ENCODE measurements at regions not wholly inside any gene's neighbourhood (a gene's known extent, or its start where the extent isn't known, plus 50 kb on each side); places are given as distances from the start of the nearest gene placed in this dataset.
A peak's percentile ranks its signal among the peaks of the same experiment; 100 is the strongest.

DNA sequence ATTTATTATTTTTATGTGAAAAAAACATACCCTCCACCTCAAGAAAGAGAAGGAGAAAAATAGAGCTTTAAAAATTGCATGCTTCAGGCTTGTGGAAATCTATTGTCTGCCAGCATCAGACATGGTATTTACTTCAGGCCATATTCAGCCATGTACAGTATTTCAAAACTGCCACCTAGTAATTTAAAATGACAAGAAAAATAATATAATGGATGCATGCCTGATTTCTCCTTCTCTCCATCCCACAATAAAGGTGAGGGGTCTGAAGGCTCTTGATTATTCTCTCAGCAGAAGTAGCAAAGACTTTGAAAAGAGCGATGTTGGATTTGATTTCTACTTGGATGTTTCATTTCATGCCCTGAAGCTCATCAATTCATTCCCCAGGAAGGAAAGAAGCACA, 250.7 kb downstream of the TBC1D4 start:
- no peaks in the 10 kb centered on the region for H3K36me3 ChIP-seq (ENCODE audit: control insufficient read depth in 2 of 2, insufficient read depth in 2 of 2, low read length in 2 of 2)
- no peak overlapping the region for H3K9ac ChIP-seq (ENCODE audit: low read depth in 1 of 2, low read length in 2 of 2)
- no peaks in the 10 kb centered on the region for H3K4me1 ChIP-seq (ENCODE audit: control insufficient read depth in 2 of 2, insufficient read depth in 2 of 2, low read length in 2 of 2)
- no peak overlapping the region for H3K27ac ChIP-seq (ENCODE audit: low read depth in 2 of 2, low read length in 2 of 2)
- no peaks in the 10 kb centered on the region for H3K27me3 ChIP-seq (ENCODE audit: control insufficient read depth in 2 of 2, insufficient read depth in 2 of 2, low read length in 2 of 2)
- H3K9me3 ChIP-seq (ENCODE audit: control insufficient read depth in 2 of 2, low read length in 2 of 2) = no peaks in the 10 kb centered on the region
- H3K4me3 ChIP-seq (ENCODE audit: low read length in 2 of 2) = no peak overlapping the region

- no peak overlapping the region for H3K27ac ChIP-seq (ENCODE audit: low read depth in 2 of 2, low read length in 2 of 2)
These were observed 255.1 kb downstream of the TBC1D4 start for GRCh38 chr13:75226733-75227435.

GRCh38 chr13:75226092-75226491, 255.9 kb downstream of the TBC1D4 start:
- no peak overlapping the region for H3K4me3 ChIP-seq (ENCODE audit: low read length in 2 of 2)
- no peaks in the 10 kb centered on the region for H3K9me3 ChIP-seq (ENCODE audit: control insufficient read depth in 2 of 2, low read length in 2 of 2)
- no peak overlapping the region for H3K27ac ChIP-seq (ENCODE audit: low read depth in 2 of 2, low read length in 2 of 2)
- no peaks in the 10 kb centered on the region for H3K4me1 ChIP-seq (ENCODE audit: control insufficient read depth in 2 of 2, insufficient read depth in 2 of 2, low read length in 2 of 2)
- no peak overlapping the region for H3K9ac ChIP-seq (ENCODE audit: low read depth in 1 of 2, low read length in 2 of 2)
- no peaks in the 10 kb centered on the region for H3K36me3 ChIP-seq (ENCODE audit: control insufficient read depth in 2 of 2, insufficient read depth in 2 of 2, low read length in 2 of 2)
- no peaks in the 10 kb centered on the region for H3K27me3 ChIP-seq (ENCODE audit: control insufficient read depth in 2 of 2, insufficient read depth in 2 of 2, low read length in 2 of 2)

More at GRCh38 chr13:75226733-75227435, 255.1 kb downstream of the TBC1D4 start:
- Histone ChIP-seq H3K36me3 (ENCODE audit: control insufficient read depth in 2 of 2, insufficient read depth in 2 of 2, low read length in 2 of 2) (no peaks in the 10 kb centered on the region), H3K27me3 (ENCODE audit: control insufficient read depth in 2 of 2, insufficient read depth in 2 of 2, low read length in 2 of 2) (no peaks in the 10 kb centered on the region), H3K4me1 (ENCODE audit: control insufficient read depth in 2 of 2, insufficient read depth in 2 of 2, low read length in 2 of 2) (no peaks in the 10 kb centered on the region), H3K9ac (ENCODE audit: low read depth in 1 of 2, low read length in 2 of 2) (no peak overlapping the region), H3K4me3 (ENCODE audit: low read length in 2 of 2) (no peak overlapping the region), H3K9me3 (ENCODE audit: control insufficient read depth in 2 of 2, low read length in 2 of 2) (no peaks in the 10 kb centered on the region)

GRCh38 chr13:75225288-75226032, 256.5 kb downstream of the TBC1D4 start:
- H3K27me3 ChIP-seq (ENCODE audit: control insufficient read depth in 2 of 2, insufficient read depth in 2 of 2, low read length in 2 of 2) = no peaks in the 10 kb centered on the region
- H3K9ac ChIP-seq (ENCODE audit: low read depth in 1 of 2, low read length in 2 of 2) = no peak overlapping the region
- no peak overlapping the region for H3K27ac ChIP-seq (ENCODE audit: low read depth in 2 of 2, low read length in 2 of 2)
- H3K4me3 ChIP-seq (ENCODE audit: low read length in 2 of 2) = no peak overlapping the region
- H3K9me3 ChIP-seq (ENCODE audit: control insufficient read depth in 2 of 2, low read length in 2 of 2) = no peaks in the 10 kb centered on the region
- H3K4me1 ChIP-seq (ENCODE audit: control insufficient read depth in 2 of 2, insufficient read depth in 2 of 2, low read length in 2 of 2) = no peaks in the 10 kb centered on the region
- H3K36me3 ChIP-seq (ENCODE audit: control insufficient read depth in 2 of 2, insufficient read depth in 2 of 2, low read length in 2 of 2) = no peaks in the 10 kb centered on the region

- no peak overlapping the region for H3K27ac ChIP-seq (ENCODE audit: low read depth in 2 of 2, low read length in 2 of 2)
- H3K36me3 ChIP-seq (ENCODE audit: control insufficient read depth in 2 of 2, insufficient read depth in 2 of 2, low read length in 2 of 2) = no peaks in the 10 kb centered on the region
- H3K9me3 ChIP-seq (ENCODE audit: control insufficient read depth in 2 of 2, low read length in 2 of 2) = no peaks in the 10 kb centered on the region
- H3K4me1 ChIP-seq (ENCODE audit: control insufficient read depth in 2 of 2, insufficient read depth in 2 of 2, low read length in 2 of 2) = no peaks in the 10 kb centered on the region
- H3K27me3 ChIP-seq (ENCODE audit: control insufficient read depth in 2 of 2, insufficient read depth in 2 of 2, low read length in 2 of 2) = no peaks in the 10 kb centered on the region
- H3K4me3 ChIP-seq (ENCODE audit: low read length in 2 of 2) = no peak overlapping the region
- H3K9ac ChIP-seq (ENCODE audit: low read depth in 1 of 2, low read length in 2 of 2) = no peak overlapping the region
These were observed 257.8 kb downstream of the TBC1D4 start for GRCh38 chr13:75224053-75224742.

DNA sequence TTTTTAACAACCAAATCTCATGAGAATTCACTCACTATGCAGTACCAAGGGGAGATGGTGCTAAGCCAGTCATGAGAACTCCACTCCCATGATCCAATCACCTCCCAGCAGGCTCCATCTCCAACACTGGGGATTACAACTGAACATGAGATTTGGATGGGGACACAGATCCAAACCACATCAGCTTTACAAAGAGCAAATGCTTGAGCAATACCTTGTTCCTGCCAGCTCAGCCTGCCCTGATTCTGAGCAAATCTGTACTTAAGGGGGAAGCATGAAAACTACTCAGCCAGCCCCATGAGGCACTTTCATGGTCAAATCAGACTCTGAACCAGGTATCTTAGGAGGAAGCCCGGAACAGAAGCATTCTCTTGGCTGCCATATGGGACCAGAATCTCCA, 259.9 kb downstream of the TBC1D4 start:
- no peak overlapping the region for H3K4me3 ChIP-seq (ENCODE audit: low read length in 2 of 2)
- no peaks in the 10 kb centered on the region for H3K9me3 ChIP-seq (ENCODE audit: control insufficient read depth in 2 of 2, low read length in 2 of 2)
- no peak overlapping the region for H3K27ac ChIP-seq (ENCODE audit: low read depth in 2 of 2, low read length in 2 of 2)
- no peaks in the 10 kb centered on the region for H3K27me3 ChIP-seq (ENCODE audit: control insufficient read depth in 2 of 2, insufficient read depth in 2 of 2, low read length in 2 of 2)
- no peaks in the 10 kb centered on the region for H3K36me3 ChIP-seq (ENCODE audit: control insufficient read depth in 2 of 2, insufficient read depth in 2 of 2, low read length in 2 of 2)
- no peaks in the 10 kb centered on the region for H3K4me1 ChIP-seq (ENCODE audit: control insufficient read depth in 2 of 2, insufficient read depth in 2 of 2, low read length in 2 of 2)
- H3K9ac ChIP-seq (ENCODE audit: low read depth in 1 of 2, low read length in 2 of 2) = no peak overlapping the region

GRCh38 chr13:75220861-75221260, 261.1 kb downstream of the TBC1D4 start:
- H3K9me3 ChIP-seq (ENCODE audit: control insufficient read depth in 2 of 2, low read length in 2 of 2) = no peaks in the 10 kb centered on the region

GRCh38 chr13:75220238-75220542, 261.8 kb downstream of the TBC1D4 start:
- Histone ChIP-seq H3K4me3 (ENCODE audit: low read length in 2 of 2) (no peak overlapping the region), H3K36me3 (ENCODE audit: control insufficient read depth in 2 of 2, insufficient read depth in 2 of 2, low read length in 2 of 2) (no peaks in the 10 kb centered on the region), H3K27me3 (ENCODE audit: control insufficient read depth in 2 of 2, insufficient read depth in 2 of 2, low read length in 2 of 2) (no peaks in the 10 kb centered on the region), H3K4me1 (ENCODE audit: control insufficient read depth in 2 of 2, insufficient read depth in 2 of 2, low read length in 2 of 2) (no peaks in the 10 kb centered on the region), H3K9ac (ENCODE audit: low read depth in 1 of 2, low read length in 2 of 2) (no peak overlapping the region), H3K27ac (ENCODE audit: low read depth in 2 of 2, low read length in 2 of 2) (no peak overlapping the region), H3K9me3 (ENCODE audit: control insufficient read depth in 2 of 2, low read length in 2 of 2) (no peaks in the 10 kb centered on the region)

More at GRCh38 chr13:75220861-75221260, 261.1 kb downstream of the TBC1D4 start:
- no peak overlapping the region for H3K9ac ChIP-seq (ENCODE audit: low read depth in 1 of 2, low read length in 2 of 2)
- no peaks in the 10 kb centered on the region for H3K36me3 ChIP-seq (ENCODE audit: control insufficient read depth in 2 of 2, insufficient read depth in 2 of 2, low read length in 2 of 2)
- H3K4me3 ChIP-seq (ENCODE audit: low read length in 2 of 2) = no peak overlapping the region
- H3K27ac ChIP-seq (ENCODE audit: low read depth in 2 of 2, low read length in 2 of 2) = no peak overlapping the region
- H3K4me1 ChIP-seq (ENCODE audit: control insufficient read depth in 2 of 2, insufficient read depth in 2 of 2, low read length in 2 of 2) = no peaks in the 10 kb centered on the region
- H3K27me3 ChIP-seq (ENCODE audit: control insufficient read depth in 2 of 2, insufficient read depth in 2 of 2, low read length in 2 of 2) = no peaks in the 10 kb centered on the region

DNA sequence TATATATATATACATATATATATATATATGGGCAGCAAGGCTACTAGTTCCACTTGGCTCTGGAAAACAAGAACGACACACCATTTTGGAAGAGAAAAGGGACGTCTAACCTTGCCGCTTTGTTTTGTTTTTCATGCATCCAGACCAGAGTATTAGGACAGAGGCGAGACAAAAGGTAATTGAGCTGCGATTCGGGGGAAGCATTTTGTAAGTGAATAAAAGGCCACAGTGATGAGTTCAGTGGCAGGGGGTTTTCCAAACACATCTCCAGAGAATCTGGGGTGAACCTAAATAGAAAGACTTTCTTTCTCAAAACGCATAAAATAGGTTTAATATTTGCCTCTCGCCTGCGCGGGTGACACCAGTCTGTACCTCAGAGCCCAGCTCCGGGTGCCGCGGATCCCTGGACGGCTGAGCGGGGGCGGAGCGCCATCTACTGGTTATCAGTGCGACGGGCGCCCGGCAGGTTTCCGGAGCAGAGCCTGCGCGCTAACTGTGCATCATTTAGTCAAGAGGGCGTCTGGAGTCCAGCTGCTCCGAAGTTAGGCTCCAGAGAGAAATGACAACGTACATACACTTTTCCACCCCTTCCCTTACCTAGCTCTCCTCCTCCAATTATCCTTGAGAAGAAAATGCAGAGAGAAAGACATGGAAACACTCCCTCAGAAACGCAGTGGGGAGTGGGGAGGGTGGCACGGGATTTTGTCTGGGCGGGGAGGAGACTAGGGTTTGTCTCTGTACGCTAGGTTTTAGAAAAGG, 262.3 kb downstream of the TBC1D4 start:
- no peaks in the 10 kb centered on the region for H3K4me1 ChIP-seq (ENCODE audit: control insufficient read depth in 2 of 2, insufficient read depth in 2 of 2, low read length in 2 of 2)
- H3K27ac ChIP-seq (ENCODE audit: low read depth in 2 of 2, low read length in 2 of 2) = no peak overlapping the region
- H3K27me3 ChIP-seq (ENCODE audit: control insufficient read depth in 2 of 2, insufficient read depth in 2 of 2, low read length in 2 of 2) = no peaks in the 10 kb centered on the region
- H3K36me3 ChIP-seq (ENCODE audit: control insufficient read depth in 2 of 2, insufficient read depth in 2 of 2, low read length in 2 of 2) = no peaks in the 10 kb centered on the region
- H3K9ac ChIP-seq (ENCODE audit: low read depth in 1 of 2, low read length in 2 of 2) = no peak overlapping the region
- peak overlapping the region in 1 of 2 donors; percentile 55 for H3K4me3 ChIP-seq (ENCODE audit: low read length in 2 of 2)
- no peaks in the 10 kb centered on the region for H3K9me3 ChIP-seq (ENCODE audit: control insufficient read depth in 2 of 2, low read length in 2 of 2)

- Histone ChIP-seq H3K4me3 (ENCODE audit: low read length in 2 of 2) (no peak overlapping the region), H3K4me1 (ENCODE audit: control insufficient read depth in 2 of 2, insufficient read depth in 2 of 2, low read length in 2 of 2) (no peaks in the 10 kb centered on the region), H3K27ac (ENCODE audit: low read depth in 2 of 2, low read length in 2 of 2) (no peak overlapping the region), H3K27me3 (ENCODE audit: control insufficient read depth in 2 of 2, insufficient read depth in 2 of 2, low read length in 2 of 2) (no peaks in the 10 kb centered on the region), H3K9me3 (ENCODE audit: control insufficient read depth in 2 of 2, low read length in 2 of 2) (no peaks in the 10 kb centered on the region), H3K9ac (ENCODE audit: low read depth in 1 of 2, low read length in 2 of 2) (no peak overlapping the region), H3K36me3 (ENCODE audit: control insufficient read depth in 2 of 2, insufficient read depth in 2 of 2, low read length in 2 of 2) (no peaks in the 10 kb centered on the region)
These were observed 264.0 kb downstream of the TBC1D4 start for GRCh38 chr13:75217949-75218348.

Measured in mucosa of rectum (tissue), 2 donors.